SIG-M5 treated with dmso at 0.1 percent for 504 hours (cell line): ENCODE measurements at regions not wholly inside any gene's neighbourhood (a gene's known extent, or its start where the extent isn't known, plus 50 kb on each side); places are given as distances from the start of the nearest gene placed in this dataset.

Source experiments
- DNase-seq: peaks from one replicate; lab custom pipeline; 2025; ENCODE audit not compliant: unreplicated experiment; lab: John Stamatoyannopoulos, UW

- DNase-seq, result no peak
Measured at GRCh38 chr7:10100572-10100971, 873.1 kb upstream of the PHF14 start.

GRCh38 chr7:10101351-10101750 lies 872.3 kb upstream of the PHF14 start:
- no peak for DNase-seq

DNA sequence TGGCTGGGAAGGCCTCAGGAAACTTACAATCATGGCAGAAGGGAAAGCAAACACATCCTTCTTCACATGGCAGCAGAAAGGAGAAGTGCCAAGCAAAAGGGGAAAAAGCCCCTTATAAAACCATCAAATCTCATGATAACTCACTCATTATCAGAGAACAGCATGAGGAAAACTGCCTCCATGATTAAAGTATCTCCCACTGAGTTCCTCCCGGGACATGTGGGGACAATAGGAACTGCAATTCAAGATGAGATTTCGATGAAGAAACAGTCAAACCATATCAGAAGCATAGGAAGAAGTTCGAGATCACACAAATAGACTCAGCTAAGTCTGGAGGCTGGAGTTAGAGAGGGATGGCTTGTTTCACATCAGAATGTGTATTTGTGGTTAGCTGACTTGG lies 869.4 kb upstream of the PHF14 start:
- DNase-seq, result no peak

- no peak for DNase-seq
Measured at GRCh38 chr7:10106609-10107008, 867.1 kb upstream of the PHF14 start.

- DNase-seq, result no peak
Measured at GRCh38 chr7:10116511-10116910, 857.2 kb upstream of the PHF14 start.

DNA sequence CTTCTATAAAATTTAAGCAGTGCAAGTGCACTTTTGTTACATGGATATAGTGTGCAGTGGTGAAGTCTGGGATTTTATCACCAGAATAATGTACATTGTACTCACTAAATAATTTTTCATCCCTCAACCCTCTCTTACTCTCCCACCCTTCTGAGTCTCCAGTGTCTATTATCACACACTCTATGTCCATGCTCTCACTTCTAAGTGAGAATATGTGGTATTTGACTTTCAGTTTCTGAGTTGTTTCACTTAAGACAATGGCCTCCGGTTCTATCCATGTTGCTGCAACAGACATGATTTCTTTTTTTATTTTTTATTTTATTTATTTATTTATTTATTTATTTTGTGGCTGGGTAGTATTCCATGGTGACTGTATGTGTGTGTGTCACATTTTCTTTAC lies 855.9 kb upstream of the PHF14 start:
- DNase-seq, result no peak

DNA sequence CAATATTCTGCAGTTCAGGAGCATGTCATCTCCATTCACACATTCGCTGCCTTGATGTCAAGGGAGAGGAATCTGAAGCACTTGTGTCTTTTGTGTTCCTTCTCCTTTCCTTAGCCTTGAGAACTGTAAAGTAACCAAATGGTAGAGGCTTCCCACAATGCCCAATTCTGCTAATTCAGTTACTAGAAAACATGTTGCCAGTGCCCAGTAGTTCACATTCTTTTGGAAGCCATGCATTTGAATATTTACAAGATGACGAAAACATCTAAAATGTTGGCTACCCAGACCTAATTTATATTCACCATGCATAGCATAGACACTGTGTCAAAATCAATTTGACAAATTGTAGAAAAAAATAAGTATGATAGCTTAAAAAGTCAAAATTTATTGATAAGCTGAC lies 852.7 kb upstream of the PHF14 start:
- DNase-seq, result no peak

GRCh38 chr7:10121631-10122030 lies 852.0 kb upstream of the PHF14 start:
- DNase-seq, result no peak

DNA sequence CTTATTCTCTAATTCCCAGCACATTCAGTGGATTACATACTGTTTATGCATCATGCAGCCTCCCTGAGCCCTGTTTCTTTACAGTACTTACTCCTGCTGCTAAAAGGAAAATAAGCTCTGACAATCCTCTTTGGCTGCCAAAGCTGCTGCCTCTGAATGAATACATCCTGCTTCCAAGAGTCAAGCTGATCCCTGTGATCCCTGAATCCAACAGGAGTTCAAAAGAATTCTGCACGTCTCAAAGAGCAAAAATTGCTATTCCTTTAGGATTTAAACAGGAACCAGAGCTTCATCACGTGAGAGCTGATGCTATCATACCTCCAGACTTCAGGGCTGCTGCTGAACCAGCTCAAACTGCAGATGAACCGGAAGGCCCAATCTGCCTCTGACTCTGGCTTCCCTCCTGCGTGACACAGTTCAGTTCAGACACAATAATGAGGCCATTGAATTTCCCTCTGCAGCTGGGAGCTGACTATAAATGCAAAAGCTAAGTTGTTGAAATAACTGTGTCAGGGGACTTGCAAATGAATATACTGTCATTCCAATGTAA lies 851.0 kb upstream of the PHF14 start:
- no peak for DNase-seq

GRCh38 chr7:10128748-10129147 lies 844.9 kb upstream of the PHF14 start:
- DNase-seq, result no peak

- no peak for DNase-seq
Measured at GRCh38 chr7:10138087-10138854, 835.4 kb upstream of the PHF14 start.

GRCh38 chr7:10146271-10146670 lies 827.4 kb upstream of the PHF14 start:
- DNase-seq, result no peak

- no peak for DNase-seq
Measured at GRCh38 chr7:10156972-10157371, 816.7 kb upstream of the PHF14 start.

- no peak for DNase-seq
Measured at GRCh38 chr7:10181996-10182395, 791.7 kb upstream of the PHF14 start.

- DNase-seq, result no peak
Measured at GRCh38 chr7:10192074-10192473, 781.6 kb upstream of the PHF14 start.

GRCh38 chr7:10205696-10206095 lies 768.0 kb upstream of the PHF14 start:
- no peak for DNase-seq

DNA sequence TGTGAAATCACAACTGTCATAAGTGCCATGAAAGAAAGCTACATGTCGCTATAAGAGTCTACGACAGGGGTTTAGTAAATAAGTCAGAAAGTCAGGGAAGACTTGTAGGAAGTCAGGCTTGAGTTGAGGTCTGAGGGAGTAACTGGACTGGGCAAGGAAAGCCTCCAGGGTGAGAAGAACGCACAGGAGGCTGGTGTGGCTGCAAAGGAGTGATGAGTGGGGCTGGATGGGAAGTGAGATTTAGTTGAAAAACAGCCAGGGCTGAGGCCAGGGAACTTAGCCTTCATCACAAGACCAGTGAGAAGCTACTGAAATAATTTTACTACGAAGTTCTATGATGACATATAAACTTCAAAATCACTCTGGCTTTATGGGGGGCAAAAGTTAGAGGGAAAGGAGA lies 763.7 kb upstream of the PHF14 start:
- no peak for DNase-seq

- DNase-seq, result no peak
Measured at GRCh38 chr7:10211016-10211415, 762.7 kb upstream of the PHF14 start.

DNA sequence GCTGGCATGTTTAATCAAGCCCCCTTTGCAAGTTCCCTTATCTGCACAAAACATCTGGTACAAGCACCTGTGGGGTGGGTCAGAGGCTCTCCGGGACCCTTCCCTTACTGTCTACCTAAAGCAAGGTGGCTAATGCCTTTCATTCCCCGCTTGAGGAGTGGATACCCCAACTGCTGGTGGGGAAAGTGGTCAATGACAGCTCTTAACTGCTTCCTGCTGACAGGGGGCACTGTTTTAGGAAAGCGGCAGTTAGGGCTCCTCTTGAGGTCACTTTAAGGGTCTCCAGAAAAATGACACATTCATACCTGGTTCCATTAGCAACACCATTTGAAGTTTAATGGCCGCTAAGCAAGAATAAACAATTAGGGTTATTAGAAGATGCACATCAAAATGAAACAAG lies 761.8 kb upstream of the PHF14 start:
- no peak for DNase-seq

- no peak for DNase-seq
Measured at GRCh38 chr7:10212649-10213048, 761.0 kb upstream of the PHF14 start.

GRCh38 chr7:10216462-10216861 lies 757.2 kb upstream of the PHF14 start:
- no peak for DNase-seq

DNA sequence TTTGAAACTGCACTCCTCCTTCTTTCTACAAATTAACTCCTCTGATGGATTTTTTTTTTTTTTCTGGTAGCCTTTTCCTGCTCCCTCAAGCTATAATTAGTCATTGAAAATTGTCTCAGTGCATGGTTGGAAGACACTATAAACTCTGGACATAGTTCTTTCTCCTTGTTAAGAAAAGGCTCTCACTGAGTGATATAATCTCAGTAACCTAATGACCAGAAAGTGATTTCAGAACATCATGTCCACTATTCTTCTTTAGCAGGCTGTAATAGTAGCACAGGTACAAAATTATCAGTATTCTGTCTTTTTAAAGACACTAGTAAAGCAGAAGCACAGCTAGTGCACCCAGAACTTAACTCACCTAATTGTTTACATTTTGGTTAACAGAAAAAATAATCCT lies 752.6 kb upstream of the PHF14 start:
- no peak for DNase-seq

DNA sequence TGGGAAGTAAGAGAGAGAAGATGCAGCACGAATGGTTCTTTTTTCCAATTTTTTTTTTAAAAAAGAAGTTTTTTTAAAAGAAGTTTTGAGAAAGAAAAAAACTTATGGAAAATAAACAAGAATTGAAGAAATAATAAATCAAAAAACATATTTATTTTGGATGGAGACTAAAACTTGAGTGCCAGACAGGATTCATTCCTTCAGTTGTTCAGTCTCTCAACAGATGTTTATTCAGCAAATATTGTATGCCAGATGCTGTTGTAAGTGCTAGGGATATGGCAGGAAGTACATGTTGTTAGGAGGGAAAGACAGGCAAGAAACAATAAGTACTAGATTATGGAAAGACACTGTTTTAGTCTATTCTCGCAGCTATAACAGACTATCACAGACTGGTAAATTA lies 750.7 kb upstream of the PHF14 start:
- no peak for DNase-seq
